Limb (tissue), 2 donors: ENCODE measurements at regions not wholly inside any gene's neighbourhood (a gene's known extent, or its start where the extent isn't known, plus 50 kb on each side); places are given as distances from the start of the nearest gene placed in this dataset.
"Not testable (repeated sequence)": the region's sequence is repeated elsewhere in the genome, so short reads cannot be mapped to it uniquely, and the experiment has no call there.

ENCODE experiments used
- DNase-seq, 2 donors: peaks; one replicate each; pipeline ENCODE4 v3.0.0-alpha.2; 2016; ENCODE audit errors: extremely low spot score in 2 of 2

- DNase-seq: not testable (repeated sequence)
These were observed 293.0 kb upstream of the PLGLB1 start for GRCh38 chr2:87314622-87315021.

DNA sequence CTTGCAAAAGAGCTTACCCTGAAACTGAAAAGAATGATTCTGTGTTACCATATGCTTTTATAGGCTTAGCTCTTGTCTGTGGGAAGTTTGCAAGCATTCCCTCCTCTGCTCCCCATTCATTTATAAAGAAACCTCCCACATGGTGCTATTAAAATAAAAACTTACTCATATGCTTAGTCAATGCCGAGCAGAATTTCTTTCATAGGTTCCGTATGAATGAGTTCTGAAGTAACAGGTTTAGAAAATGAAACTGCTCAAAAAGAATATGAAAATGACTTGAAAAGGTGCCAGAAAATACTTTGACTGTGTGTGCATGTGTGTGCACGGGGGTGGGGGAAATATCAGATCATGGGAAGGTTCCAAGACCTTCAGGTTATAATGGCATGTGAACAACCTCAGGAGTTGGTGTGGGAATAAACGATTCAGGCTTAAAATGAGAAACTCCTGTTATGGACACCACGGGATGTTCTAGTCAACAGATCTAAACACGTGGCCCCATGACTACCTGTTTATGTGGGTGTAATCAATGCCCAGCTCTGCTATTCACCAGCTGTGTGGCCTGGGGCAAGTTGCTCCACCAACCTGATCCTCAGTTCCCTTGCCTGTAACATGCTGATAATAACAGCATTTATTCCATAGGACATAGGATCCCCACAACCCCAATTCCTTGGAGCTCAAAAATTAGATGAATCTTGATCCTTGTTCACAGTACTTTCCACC is 293.7 kb upstream of the PLGLB1 start:
- DNase-seq: not testable (repeated sequence)

DNA sequence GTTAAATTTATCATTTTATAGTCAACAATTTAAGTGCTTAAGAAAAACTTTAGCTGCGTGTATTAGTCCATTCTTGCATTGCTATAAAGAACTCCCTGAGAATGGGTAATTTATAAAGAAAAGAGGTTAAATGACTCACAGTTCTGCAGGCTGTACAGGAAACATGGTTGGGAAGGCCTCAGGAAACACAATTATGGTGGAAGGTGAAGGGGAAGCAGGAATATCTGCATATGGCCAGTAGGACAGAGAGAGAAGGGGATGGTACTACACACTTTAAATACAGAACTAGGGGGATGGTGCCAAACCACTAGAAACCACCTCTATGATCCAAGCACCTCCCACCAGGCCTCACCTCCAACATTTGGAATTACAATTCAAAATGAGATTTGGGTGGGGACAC is 295.5 kb upstream of the PLGLB1 start:
- DNase-seq: not testable (repeated sequence)

GRCh38 chr2:87318814-87319491 is 297.3 kb upstream of the PLGLB1 start:
- DNase-seq: not testable (repeated sequence)

DNA sequence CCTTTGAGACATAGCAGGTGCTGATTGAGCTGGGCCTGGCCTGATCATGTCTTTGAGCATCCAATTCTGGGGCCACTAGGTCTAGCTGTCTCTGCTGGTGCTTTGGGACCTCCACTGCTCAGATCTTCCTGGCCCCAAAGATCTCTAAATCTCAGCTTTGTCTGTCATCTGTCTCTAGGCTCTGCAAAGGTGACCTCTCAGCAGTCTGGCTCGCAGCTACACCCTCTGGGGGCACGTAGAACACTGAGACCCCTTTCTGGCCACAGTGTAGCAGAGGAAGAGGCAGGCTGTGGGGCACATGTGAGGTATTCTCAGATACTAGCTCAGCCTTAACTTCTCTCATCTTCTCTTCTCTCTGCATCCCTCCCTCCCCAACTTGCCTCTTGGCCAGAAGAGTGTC is 298.1 kb upstream of the PLGLB1 start:
- DNase-seq: not testable (repeated sequence)

GRCh38 chr2:87321201-87321600 is 299.6 kb upstream of the PLGLB1 start:
- DNase-seq: not testable (repeated sequence)

DNA sequence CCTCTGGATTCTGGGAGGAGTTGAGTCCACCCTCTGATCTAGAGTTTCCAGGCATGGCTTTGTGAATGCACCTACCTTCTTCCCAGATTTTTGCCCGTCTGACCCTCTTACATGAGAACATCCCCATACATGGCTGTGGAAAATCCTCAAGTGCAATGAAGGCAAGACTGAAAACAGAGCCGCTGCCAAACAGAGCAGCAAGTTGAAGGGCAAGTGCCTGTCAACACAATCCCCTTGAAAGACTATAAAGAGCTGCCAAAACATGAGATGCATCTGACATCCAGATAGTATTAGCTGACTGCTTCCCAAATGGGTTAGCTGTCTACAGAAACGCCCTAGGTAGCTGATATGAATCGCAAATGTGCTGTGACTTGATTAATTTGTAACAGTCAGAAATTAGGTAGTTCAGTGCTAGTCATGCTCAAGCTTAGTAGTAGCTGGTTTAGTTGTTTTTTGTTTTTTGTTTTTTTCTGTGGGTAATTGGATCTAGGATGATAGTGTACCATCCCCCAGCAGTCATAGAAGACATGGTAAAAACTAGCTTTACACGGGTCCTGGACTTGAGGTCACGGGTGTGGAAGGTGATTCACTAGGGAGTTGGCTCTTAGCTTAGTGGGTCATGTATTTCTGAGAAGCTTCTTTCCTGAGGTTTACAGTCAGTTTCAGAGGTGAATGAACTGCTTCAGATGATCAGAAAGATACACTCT is 302.8 kb upstream of the PLGLB1 start:
- DNase-seq: not testable (repeated sequence)

DNA sequence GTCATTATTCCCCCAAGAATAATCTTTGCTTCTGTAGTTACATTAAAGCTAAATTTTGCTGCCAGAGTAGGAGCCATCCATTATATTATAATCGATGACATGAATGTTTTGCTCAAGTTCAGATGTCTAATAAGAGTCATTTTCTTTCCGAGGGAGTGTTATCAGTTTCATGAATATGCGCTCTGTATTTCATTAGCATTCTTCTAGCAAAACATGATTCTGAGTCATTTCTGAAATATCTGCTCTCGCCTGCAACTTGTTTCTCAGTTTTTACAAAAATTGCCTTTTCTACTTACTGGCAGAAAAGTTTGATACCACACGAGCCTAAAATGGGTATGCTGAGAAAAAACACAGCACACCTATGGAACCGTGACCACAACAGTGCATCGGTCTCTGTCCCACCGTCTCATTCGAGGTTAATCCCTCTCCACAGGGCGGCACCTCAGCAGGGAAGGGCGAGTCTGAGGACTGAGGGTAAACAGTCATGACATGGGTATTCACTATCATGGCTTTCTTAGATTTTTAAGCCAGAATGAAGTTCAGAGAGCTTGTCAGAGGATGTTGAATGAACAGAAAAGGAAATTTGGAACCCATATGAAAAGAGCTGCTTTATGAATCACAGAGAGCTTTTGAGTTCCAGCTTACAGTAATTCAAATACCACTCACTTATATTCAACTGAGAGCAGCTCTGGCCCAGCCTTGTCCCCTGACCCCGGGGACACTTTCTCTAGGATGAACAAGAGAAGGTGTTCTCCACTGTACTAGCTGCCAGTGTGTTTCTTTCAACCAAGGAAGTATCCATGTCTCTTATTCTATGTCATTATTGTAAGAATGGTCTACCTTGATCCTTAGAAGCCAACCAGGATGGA is 303.6 kb upstream of the PLGLB1 start:
- not testable (repeated sequence) for DNase-seq

DNA sequence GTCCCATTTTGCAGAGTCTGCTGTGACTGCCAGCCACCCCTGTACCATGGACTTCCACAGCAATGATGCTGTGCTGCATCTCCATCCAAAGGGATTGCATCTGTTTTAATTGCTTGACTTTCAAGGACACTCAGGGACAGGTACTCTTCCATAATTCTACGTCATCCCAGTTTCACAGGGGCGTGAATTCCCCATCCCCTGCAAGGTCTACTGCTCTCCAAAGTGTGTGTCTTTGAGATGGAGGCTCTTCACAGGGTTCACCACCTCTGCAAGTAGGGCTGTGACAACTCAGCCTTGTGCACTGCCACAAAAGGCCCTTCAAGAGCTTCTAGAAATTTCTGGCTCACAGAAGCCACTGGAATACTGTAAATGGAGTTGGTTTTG is 304.3 kb upstream of the PLGLB1 start:
- DNase-seq: not testable (repeated sequence)

GRCh38 chr2:87326754-87327153 is 305.1 kb upstream of the PLGLB1 start:
- DNase-seq: not testable (repeated sequence)

DNA sequence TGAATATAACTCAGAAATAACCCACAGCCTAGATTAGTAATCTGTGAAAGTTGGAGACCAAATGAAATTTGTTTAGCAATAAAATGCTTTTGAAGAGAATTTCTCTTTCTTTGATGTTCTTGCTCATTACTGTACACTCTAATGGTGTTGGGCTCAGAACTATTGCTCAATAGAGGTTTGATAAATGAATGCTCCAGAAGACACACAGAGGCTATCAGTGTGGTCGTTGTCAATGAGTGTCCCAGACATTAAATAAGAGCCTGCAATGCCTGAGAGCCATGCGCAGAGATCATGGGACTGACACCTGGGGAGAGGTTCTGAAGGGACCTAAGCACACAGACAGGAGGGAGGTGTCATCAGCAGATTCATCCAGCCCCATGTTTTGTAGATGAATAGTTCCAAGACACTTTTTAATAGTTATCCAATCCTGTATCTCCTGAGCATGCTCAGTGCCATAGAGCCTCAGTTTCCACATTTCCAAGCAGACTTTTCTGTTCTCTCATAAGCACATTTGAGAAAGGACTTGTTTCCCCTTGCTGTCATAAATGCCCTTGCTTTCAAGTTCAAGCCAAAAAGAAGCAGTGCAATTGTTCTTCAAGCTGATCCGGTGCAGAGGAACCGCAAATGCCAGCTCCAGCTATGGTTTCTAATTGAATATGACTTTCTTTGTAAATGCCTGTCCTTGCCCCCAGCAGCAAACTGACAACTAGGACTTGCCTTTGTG is 306.2 kb upstream of the PLGLB1 start:
- not testable (repeated sequence) for DNase-seq

DNA sequence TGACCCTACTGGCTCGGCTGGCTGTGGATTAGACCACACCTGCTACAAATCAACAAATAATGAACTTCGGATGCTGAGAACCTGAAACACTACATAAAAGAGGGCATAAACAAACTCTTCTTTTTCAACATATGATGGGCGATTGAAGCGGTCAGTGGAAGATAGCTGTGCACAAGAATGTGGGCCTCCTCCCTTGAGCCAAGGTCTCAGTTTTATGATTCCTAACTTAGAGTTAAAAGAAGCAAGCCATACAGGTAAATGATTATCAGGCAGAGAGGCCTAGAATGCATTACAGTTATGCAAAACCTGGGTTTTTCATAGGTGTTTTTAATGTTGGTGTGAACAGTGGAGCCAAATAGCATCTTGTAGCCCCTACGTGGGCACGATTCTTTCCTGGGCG is 307.9 kb upstream of the PLGLB1 start:
- DNase-seq: not testable (repeated sequence)

DNA sequence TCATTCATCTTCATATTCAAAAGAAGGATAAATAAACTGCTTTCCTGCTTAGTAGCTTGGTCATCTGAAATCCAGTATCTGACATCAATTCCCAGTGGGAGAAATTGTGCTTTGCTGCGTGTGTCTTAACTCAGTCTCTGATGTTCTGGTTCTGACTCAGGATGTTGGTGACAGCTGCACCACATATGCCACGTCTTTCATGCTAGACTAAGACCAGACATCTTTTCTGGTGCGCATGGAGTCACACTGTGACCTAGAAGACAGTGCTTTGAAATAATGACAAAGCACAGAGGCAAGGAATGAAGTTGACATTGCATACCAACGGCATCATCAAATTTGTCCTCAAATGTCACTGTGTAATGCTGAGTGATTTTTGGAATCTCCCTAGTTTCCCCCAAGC is 308.8 kb upstream of the PLGLB1 start:
- DNase-seq: not testable (repeated sequence)

DNA sequence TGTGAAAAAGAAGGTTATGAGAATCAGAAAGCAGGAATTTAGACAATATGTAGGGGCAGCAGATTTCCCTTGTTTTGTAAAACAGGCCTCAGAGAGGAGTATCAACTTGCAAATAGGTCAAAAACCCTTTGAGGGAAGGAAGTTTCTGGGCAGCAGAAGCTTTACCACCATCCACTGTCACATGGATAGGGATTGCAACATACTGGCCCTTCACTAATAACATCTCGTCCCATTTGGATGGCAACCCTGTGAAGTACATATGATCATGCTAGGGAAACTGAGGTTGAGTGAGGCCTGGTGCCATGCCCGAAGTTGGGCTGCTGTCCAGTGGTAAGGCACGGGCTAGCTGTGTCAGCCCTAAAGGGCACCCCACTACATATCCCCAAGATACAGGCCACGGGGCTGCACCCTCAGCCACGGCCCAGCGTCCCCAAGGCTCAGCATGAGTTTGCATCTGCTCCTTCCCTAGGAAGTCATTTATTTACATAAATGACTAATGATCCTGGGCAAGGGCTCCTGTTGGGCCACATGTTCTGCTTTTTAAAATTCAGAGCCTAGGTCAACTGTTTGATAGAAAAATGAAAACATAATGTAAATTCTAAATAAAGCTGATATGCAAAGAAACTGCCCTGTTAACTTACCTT is 310.4 kb upstream of the PLGLB1 start:
- not testable (repeated sequence) for DNase-seq

GRCh38 chr2:87334888-87335287 is 313.2 kb upstream of the PLGLB1 start:
- not testable (repeated sequence) for DNase-seq

- DNase-seq: not testable (repeated sequence)
These were observed 317.4 kb upstream of the PLGLB1 start for GRCh38 chr2:87338998-87339397.

- peak; percentile 8 to 61 for DNase-seq
These were observed 320.0 kb upstream of the PLGLB1 start for GRCh38 chr2:87341601-87342014.

- DNase-seq: not testable (repeated sequence)
These were observed 320.5 kb upstream of the PLGLB1 start for GRCh38 chr2:87342175-87342574.

DNA sequence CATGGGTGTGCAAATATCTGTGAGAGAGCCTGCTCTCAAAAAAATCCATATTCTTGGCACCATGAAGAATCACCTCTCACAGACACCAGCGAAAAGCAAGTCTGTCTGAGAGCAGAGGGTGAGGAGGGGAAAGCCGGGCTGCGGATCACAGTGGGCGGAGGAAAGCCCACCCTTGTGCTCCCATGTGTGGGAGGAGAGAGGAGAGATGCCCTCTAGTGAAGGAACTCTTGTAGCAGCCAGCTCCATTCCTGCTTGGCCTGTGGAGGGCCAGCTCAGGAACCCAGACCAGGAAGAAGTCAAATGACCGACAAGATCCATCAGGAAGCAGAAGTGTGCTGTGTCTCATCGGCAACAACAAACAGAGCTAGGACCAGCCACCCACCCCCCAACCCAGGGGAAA is 321.7 kb upstream of the PLGLB1 start:
- DNase-seq: not testable (repeated sequence)

GRCh38 chr2:87345283-87345682 is 323.6 kb upstream of the PLGLB1 start:
- DNase-seq: not testable (repeated sequence)
